Esophagus squamous epithelium (tissue), 4 donors: ENCODE measurements at regions not wholly inside any gene's neighbourhood (a gene's known extent, or its start where the extent isn't known, plus 50 kb on each side); places are given as distances from the start of the nearest gene placed in this dataset.

Source experiments
- CTCF ChIP-seq, 6 experiments: fragments of 450-650 bp in 4 of 6; fragments of 200-600 bp in 2 of 6; sonication (generic) in 2 of 6; IDR thresholded peaks; one replicate each; pipeline ENCODE4 v1.5.1; 2016 to 2019; ENCODE audit warnings: antibody characterized with exemption in 6 of 6, mild to moderate bottlenecking in 4 of 6, moderate library complexity in 4 of 6
- POLR2A ChIP-seq, 4 donors: fragments of 450-650 bp; IDR thresholded peaks; one replicate each; pipeline ENCODE4 v1.6.1; 2017; ENCODE audit warnings: antibody characterized with exemption in 4 of 4, mild to moderate bottlenecking in 4 of 4, moderate library complexity in 3 of 4

DNA sequence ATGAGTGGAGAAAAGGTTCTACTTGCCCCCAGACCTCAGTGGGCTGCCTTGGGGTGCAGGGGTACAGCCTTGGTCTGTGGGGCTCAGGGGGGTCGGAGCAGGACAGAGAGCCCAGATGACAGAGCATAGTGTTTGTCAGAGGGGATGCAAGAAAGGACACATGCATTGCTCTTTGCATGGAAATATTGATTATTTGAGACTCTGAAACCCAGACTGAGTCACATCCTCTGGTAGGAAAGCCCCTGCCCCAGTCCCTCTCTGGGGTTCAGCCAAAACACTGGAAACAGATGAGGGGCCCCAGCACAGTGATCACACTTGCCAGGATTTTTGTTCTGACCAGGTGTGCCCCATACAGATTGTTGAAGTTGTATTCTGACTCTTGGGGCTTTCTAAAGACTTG lies 1094.4 kb downstream of the BCL11B start:
- TF ChIP-seq CTCF (IDR thresholded peaks at IDR 0.05) (no peak), POLR2A (IDR thresholded peaks at IDR 0.05) (no peak)
